HG03354 (cell line): ENCODE measurements at regions not wholly inside any gene's neighbourhood (a gene's known extent, or its start where the extent isn't known, plus 50 kb on each side); places are given as distances from the start of the nearest gene placed in this dataset.
"Not testable (repeated sequence)": the region's sequence is repeated elsewhere in the genome, so short reads cannot be mapped to it uniquely, and the experiment has no call there.

Experiments used
- ATAC-seq: cut with Tn5 transposase; IDR thresholded peaks from one replicate; pipeline ENCODE4 v1.9.1; 2021; ENCODE audit warnings: mild to moderate bottlenecking; ENCODE audit not compliant: unreplicated experiment, poor library complexity, severe bottlenecking

GRCh38 chrX:130467936-130468335, 66.1 kb downstream of the RBMX2 start:
- no peak for ATAC-seq

- no peak for ATAC-seq
These were observed 66.7 kb downstream of the RBMX2 start for GRCh38 chrX:130468395-130468923.

- no peak for ATAC-seq
These were observed 81.1 kb downstream of the RBMX2 start for GRCh38 chrX:130482871-130483270.

GRCh38 chrX:130485870-130486269, 84.1 kb downstream of the RBMX2 start:
- no peak for ATAC-seq

- not testable (repeated sequence) for ATAC-seq
These were observed 93.7 kb downstream of the RBMX2 start for GRCh38 chrX:130495502-130495901.

GRCh38 chrX:130497531-130497930, 95.7 kb downstream of the RBMX2 start:
- no peak for ATAC-seq

- ATAC-seq, result no peak
These were observed 97.0 kb downstream of the RBMX2 start for GRCh38 chrX:130498653-130499274.

GRCh38 chrX:130502016-130502570, 100.3 kb downstream of the RBMX2 start:
- ATAC-seq, result no peak

- no peak for ATAC-seq
These were observed 102.2 kb downstream of the RBMX2 start for GRCh38 chrX:130504019-130504418.

- no peak for ATAC-seq
These were observed 105.2 kb downstream of the RBMX2 start for GRCh38 chrX:130507015-130507414.

- not testable (repeated sequence) for ATAC-seq
These were observed 110.7 kb downstream of the RBMX2 start for GRCh38 chrX:130512534-130512933.

- no peak for ATAC-seq
These were observed 114.3 kb downstream of the RBMX2 start for GRCh38 chrX:130516123-130516522.

GRCh38 chrX:130523460-130524394, 121.9 kb downstream of the RBMX2 start:
- ATAC-seq, result no peak

- no peak for ATAC-seq
These were observed 122.8 kb downstream of the RBMX2 start for GRCh38 chrX:130524476-130525194.

GRCh38 chrX:130529531-130529930, 127.7 kb downstream of the RBMX2 start:
- ATAC-seq, result no peak

GRCh38 chrX:130531066-130531465, 129.3 kb downstream of the RBMX2 start:
- ATAC-seq, result no peak

- peak; percentile 81 for ATAC-seq
These were observed 138.0 kb downstream of the RBMX2 start for GRCh38 chrX:130539721-130540321.

GRCh38 chrX:130543603-130544325, 142.0 kb downstream of the RBMX2 start:
- no peak for ATAC-seq

- ATAC-seq, result no peak
These were observed 144.0 kb downstream of the RBMX2 start for GRCh38 chrX:130545796-130546195.
